Loucy (cell line): ENCODE measurements at regions not wholly inside any gene's neighbourhood (a gene's known extent, or its start where the extent isn't known, plus 50 kb on each side); places are given as distances from the start of the nearest gene placed in this dataset.

Source experiments
- CTCF ChIP-seq: fragments of 200-600 bp; sonication (generic); conservative IDR thresholded peaks from 2 replicates; pipeline ENCODE4 v1.5.1; 2014; ENCODE audit warnings: mild to moderate bottlenecking, antibody characterized with exemption, low read length
- EZH2phosphoT487 ChIP-seq: fragments of 200-600 bp; IDR thresholded peaks from 2 replicates; pipeline ENCODE4 v1.6.1; 2018; ENCODE audit warnings: antibody characterized with exemption, mild to moderate bottlenecking, moderate library complexity, borderline replicate concordance

- TF ChIP-seq CTCF, result no peak
- TF ChIP-seq EZH2phosphoT487, result no peak
These were observed 190.8 kb upstream of the PARP11 start for GRCh38 chr12:4064008-4064407.
